T-cell (primary cell): ENCODE measurements at regions not wholly inside any gene's neighbourhood (a gene's known extent, or its start where the extent isn't known, plus 50 kb on each side); places are given as distances from the start of the nearest gene placed in this dataset.
"Not testable (repeated sequence)": the region's sequence is repeated elsewhere in the genome, so short reads cannot be mapped to it uniquely, and the experiment has no call there.

ENCODE experiments used
- ATAC-seq, 4 experiments: fragments of 200-7000 bp in 3 of 4; fragments of 150-1000 bp in 1 of 4; cut with Tn5 transposase; replicated peaks in 1 of 4; 1 replicate in 3 of 4; 2 replicates in 1 of 4; pipeline ENCODE4 v1.10.0; 2021; ENCODE audit warnings: moderate library complexity in 3 of 4, mild to moderate bottlenecking in 2 of 4, moderate number of reproducible peaks in 1 of 4
- CTCF ChIA-PET, 2 donors: fragments of 300-600 bp; sonication (Branson Sonifier 250); formaldehyde crosslinking; loops; one replicate each; lab custom pipeline; 2022; ENCODE audit warnings: antibody characterized with exemption in 2 of 2; lab: Charles Lee
- POLR2A ChIA-PET, 2 donors: fragments of 300-600 bp; sonication (Branson Sonifier 250); formaldehyde crosslinking; loops; one replicate each; lab custom pipeline; 2022; ENCODE audit warnings: antibody characterized with exemption in 2 of 2; lab: Charles Lee
- DNase-seq, 35 experiments: peaks; one replicate each; pipeline versions ENCODE4 v3.0.0 to v3.0.0-alpha.2; 2013 to 2023
- H3K27ac ChIP-seq: one replicate; pipeline ENCODE4 v1.5.1; 2013; ENCODE audit warnings: low read length
- H3K27me3 ChIP-seq, 2 experiments: replicated peaks in 1 of 2; 1 replicate in 1 of 2; 2 replicates in 1 of 2; pipeline versions ENCODE4 v1.6.1 to v1.7.0; 2013; ENCODE audit warnings: low read length in 1 of 2, mixed read lengths in 1 of 2; ENCODE audit not compliant: control insufficient read depth in 2 of 2, insufficient read depth in 2 of 2; ENCODE audit errors: extremely low read depth in 1 of 2
- H3K36me3 ChIP-seq, 2 donors: 1 replicate in 1 of 2; 2 replicates in 1 of 2; pipeline versions ENCODE4 v1.6.1 to v1.7.0; 2013; ENCODE audit warnings: low read length in 1 of 2; ENCODE audit not compliant: control insufficient read depth in 2 of 2, insufficient read depth in 1 of 2; ENCODE audit errors: extremely low read depth in 1 of 2
- H3K4me1 ChIP-seq, 2 experiments: 1 replicate in 1 of 2; 2 replicates in 1 of 2; pipeline versions ENCODE4 v1.6.1 to v1.7.0; 2013; ENCODE audit warnings: low read length in 2 of 2, mixed read lengths in 1 of 2; ENCODE audit not compliant: insufficient read depth in 2 of 2, control insufficient read depth in 1 of 2; ENCODE audit errors: extremely low read depth in 1 of 2
- H3K4me3 ChIP-seq, 2 donors: 1 replicate in 1 of 2; 2 replicates in 1 of 2; pipeline versions ENCODE4 v1.5.1 to v1.7.0; 2013; ENCODE audit warnings: mild to moderate bottlenecking in 2 of 2, low read length in 1 of 2, moderate library complexity in 1 of 2; ENCODE audit not compliant: control insufficient read depth in 1 of 2; ENCODE audit errors: extremely low read depth in 1 of 2
- H3K9me3 ChIP-seq: 2 replicates; pipeline ENCODE4 v1.7.0; 2013
- H3K27ac Mint-ChIP-seq, 2 donors: one replicate each; pipeline ENCODE4 v1.8.0; 2020 to 2021; ENCODE audit warnings: mild to moderate bottlenecking in 2 of 2, mixed read lengths in 2 of 2
- H3K27me3 Mint-ChIP-seq, 2 donors: one replicate each; pipeline ENCODE4 v1.8.0; 2021 to 2022; ENCODE audit warnings: mixed read lengths in 2 of 2
- H3K36me3 Mint-ChIP-seq: one replicate; pipeline ENCODE4 v1.8.0; 2021; ENCODE audit warnings: mixed read lengths
- H3K4me1 Mint-ChIP-seq, 3 donors: one replicate each; pipeline ENCODE4 v1.8.0; 2020 to 2022; ENCODE audit warnings: mixed read lengths in 3 of 3, mild to moderate bottlenecking in 1 of 3
- H3K4me3 Mint-ChIP-seq, 3 donors: one replicate each; pipeline ENCODE4 v1.8.0; 2020 to 2022; ENCODE audit warnings: mild to moderate bottlenecking in 3 of 3, mixed read lengths in 3 of 3, moderate library complexity in 3 of 3
- H3K9me3 Mint-ChIP-seq, 3 donors: one replicate each; pipeline ENCODE4 v1.8.0; 2020 to 2022; ENCODE audit warnings: mixed read lengths in 3 of 3
- WGBS: methylation state at CpG from one replicate; pipeline ENCODE4 v1.1.5; 2013; ENCODE audit warnings: missing lambda C conversion rate; ENCODE audit not compliant: insufficient coverage; 5-methylcytosine and 5-hydroxymethylcytosine counted together

DNA sequence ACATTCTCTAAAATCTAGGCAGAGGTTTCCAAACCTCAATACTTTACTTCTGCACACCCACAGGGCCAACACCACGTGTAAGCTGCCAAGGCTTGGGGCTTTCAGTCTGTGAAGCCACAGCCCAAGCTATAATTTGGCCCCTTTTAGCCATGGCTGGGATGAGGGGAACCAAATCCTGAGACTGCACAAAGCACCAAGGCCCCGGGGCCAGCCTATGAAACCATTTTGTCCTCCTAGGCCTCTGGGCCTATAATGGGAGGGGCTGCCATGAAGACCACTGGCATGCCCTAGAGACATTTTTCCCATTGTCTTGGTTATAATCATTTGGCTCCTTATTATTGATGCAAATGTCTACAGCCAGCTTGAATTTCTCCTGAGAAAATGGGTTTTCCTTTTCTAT lies 513.0 kb upstream of the ADGRB3 start:
- no peaks in the 10 kb centered on the region for H3K27me3 Mint-ChIP-seq
- DNase-seq (no peak), ATAC-seq (no peak)
- Histone ChIP-seq H3K4me1 (no peaks in the 10 kb centered on the region), H3K4me3 (no peak overlapping the region), H3K36me3 (no peaks in the 10 kb centered on the region), H3K9me3 (no peaks in the 10 kb centered on the region), H3K27ac (no peak overlapping the region), H3K27me3 (no peaks in the 10 kb centered on the region)
- WGBS, result no CpG with 5 or more reads among the region's 2 CpGs
- ChIA-PET POLR2A (no interaction called here), CTCF (no interaction called here)
- no peaks in the 10 kb centered on the region for H3K4me1 Mint-ChIP-seq
- H3K36me3 Mint-ChIP-seq, result no peaks in the 10 kb centered on the region
- no peak overlapping the region for H3K4me3 Mint-ChIP-seq
- H3K9me3 Mint-ChIP-seq, result peaks cover 8 to 15% (median 10%) of the 10 kb centered on the region in 3 donors
- H3K27ac Mint-ChIP-seq, result no peak overlapping the region

- DNase-seq, H3K27me3 Mint-ChIP-seq, H3K36me3 Mint-ChIP-seq, H3K4me3 ChIP-seq, H3K27ac ChIP-seq, H3K27ac Mint-ChIP-seq, POLR2A ChIA-PET, H3K36me3 ChIP-seq, H3K4me1 Mint-ChIP-seq, CTCF ChIA-PET, H3K9me3 ChIP-seq, H3K4me3 Mint-ChIP-seq, H3K27me3 ChIP-seq, ATAC-seq, H3K4me1 ChIP-seq: not testable (repeated sequence)
- H3K9me3 Mint-ChIP-seq, result peaks cover 9 to 17% (median 10%) of the 10 kb centered on the region in 3 donors
- 80% methylated on average over 1 of the region's 2 CpGs for WGBS
These were observed 514.1 kb upstream of the ADGRB3 start for GRCh38 chr6:68120954-68121353.

GRCh38 chr6:68114463-68115047 lies 520.5 kb upstream of the ADGRB3 start:
- no peaks in the 10 kb centered on the region for H3K4me1 ChIP-seq
- POLR2A ChIA-PET, result no interaction called here
- H3K27me3 ChIP-seq, result no peaks in the 10 kb centered on the region
- Mint-ChIP-seq H3K27me3 (no peaks in the 10 kb centered on the region), H3K9me3 (peaks cover 3 to 8% (median 3%) of the 10 kb centered on the region in 3 donors), H3K36me3 (no peaks in the 10 kb centered on the region), H3K4me3 (no peak overlapping the region), H3K4me1 (no peaks in the 10 kb centered on the region), H3K27ac (no peak overlapping the region)
- H3K36me3 ChIP-seq, result no peaks in the 10 kb centered on the region
- DNase-seq, result no peak
- ATAC-seq, result no peak
- H3K27ac ChIP-seq, result no peak overlapping the region
- peaks cover 3% of the 10 kb centered on the region for H3K9me3 ChIP-seq
- CTCF ChIA-PET, result no interaction called here
- H3K4me3 ChIP-seq, result no peak overlapping the region
- WGBS, result no CpG with 5 or more reads among the region's 4 CpGs

- peaks cover 3 to 9% (median 8%) of the 10 kb centered on the region in 3 donors for H3K9me3 Mint-ChIP-seq
- DNase-seq (no peak), ATAC-seq (no peak)
- H3K4me3 ChIP-seq, result no peak overlapping the region
- WGBS, result 80% methylated on average over 1 of the region's 2 CpGs
- ChIA-PET POLR2A (no interaction called here), CTCF (no interaction called here)
- no peaks in the 10 kb centered on the region for H3K36me3 ChIP-seq
- no peaks in the 10 kb centered on the region for H3K4me1 ChIP-seq
- no peak overlapping the region for H3K4me3 Mint-ChIP-seq
- no peaks in the 10 kb centered on the region for H3K27me3 ChIP-seq
- H3K36me3 Mint-ChIP-seq, result no peaks in the 10 kb centered on the region
- no peak overlapping the region for H3K27ac Mint-ChIP-seq
- no peak overlapping the region for H3K27ac ChIP-seq
- no peaks in the 10 kb centered on the region for H3K9me3 ChIP-seq
- H3K4me1 Mint-ChIP-seq, result no peaks in the 10 kb centered on the region
- H3K27me3 Mint-ChIP-seq, result no peaks in the 10 kb centered on the region
These were observed 526.7 kb upstream of the ADGRB3 start for GRCh38 chr6:68108233-68108835.

GRCh38 chr6:68094070-68094469 lies 541.0 kb upstream of the ADGRB3 start:
- H3K4me3 ChIP-seq, result no peak overlapping the region
- POLR2A ChIA-PET, result no interaction called here
- no peaks in the 10 kb centered on the region for H3K36me3 ChIP-seq
- CTCF ChIA-PET, result no interaction called here
- H3K27ac Mint-ChIP-seq, result no peak overlapping the region
- no peaks in the 10 kb centered on the region for H3K27me3 Mint-ChIP-seq
- H3K36me3 Mint-ChIP-seq, result no peaks in the 10 kb centered on the region
- H3K4me3 Mint-ChIP-seq, result no peak overlapping the region
- H3K4me1 Mint-ChIP-seq, result no peaks in the 10 kb centered on the region
- H3K27ac ChIP-seq, result no peak overlapping the region
- no peak for ATAC-seq
- H3K27me3 ChIP-seq, result no peaks in the 10 kb centered on the region
- no peak for DNase-seq
- no peaks in the 10 kb centered on the region for H3K4me1 ChIP-seq
- H3K9me3 Mint-ChIP-seq, result peaks cover 4 to 14% (median 5%) of the 10 kb centered on the region in 3 donors
- H3K9me3 ChIP-seq, result no peaks in the 10 kb centered on the region

DNA sequence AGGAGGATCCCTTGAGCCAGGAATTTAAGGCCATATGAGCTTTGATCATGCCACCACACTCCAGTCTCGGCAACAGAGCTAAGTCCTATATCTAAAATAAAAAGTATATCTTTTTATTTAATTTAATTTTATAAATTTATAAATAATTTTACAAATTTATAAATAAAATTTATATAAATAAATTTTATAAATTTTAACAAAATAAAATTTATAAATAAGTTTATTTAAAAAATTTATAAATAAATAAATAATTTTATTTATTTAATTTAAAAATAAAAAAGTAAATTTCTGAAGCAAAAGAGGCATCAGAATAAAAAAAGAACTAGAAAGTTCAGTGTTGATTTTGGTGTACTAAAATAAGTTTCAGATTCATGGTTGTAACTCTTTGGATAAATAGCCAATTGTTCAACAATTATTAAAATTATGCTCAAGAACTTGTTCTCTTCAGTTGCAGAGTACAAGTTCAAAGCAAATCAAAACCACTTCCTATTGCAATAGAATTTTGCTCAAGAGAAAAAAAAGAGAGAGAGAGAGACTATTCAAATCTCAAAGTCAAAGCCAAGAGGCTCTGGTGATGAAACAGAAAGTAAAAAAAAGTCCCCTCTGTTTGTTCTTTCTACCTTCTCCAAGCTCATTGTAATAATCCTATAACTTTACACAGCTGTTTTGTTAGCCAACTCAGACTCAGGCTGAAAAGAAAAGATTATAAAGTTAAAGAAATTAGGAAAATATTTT lies 547.5 kb upstream of the ADGRB3 start:
- Mint-ChIP-seq H3K36me3 (no peaks in the 10 kb centered on the region), H3K27me3 (no peaks in the 10 kb centered on the region), H3K9me3 (peaks cover 5 to 11% (median 7%) of the 10 kb centered on the region in 3 donors), H3K27ac (peak overlapping the region in 1 of 2 donors; percentile 67), H3K4me1 (peaks cover 0 to 1% (median 0%) of the 10 kb centered on the region in 3 donors), H3K4me3 (no peak overlapping the region)
- H3K27ac ChIP-seq, result no peak overlapping the region
- peaks cover 2% of the 10 kb centered on the region for H3K9me3 ChIP-seq
- peak in 1 of 35 experiments; percentile 6 for DNase-seq
- no CpG with 5 or more reads among the region's 1 CpG for WGBS
- peak in 1 of 4 experiments; percentile 22 for ATAC-seq
- H3K4me3 ChIP-seq, result no peak overlapping the region
- CTCF ChIA-PET, result no interaction called here
- H3K36me3 ChIP-seq, result no peaks in the 10 kb centered on the region
- H3K27me3 ChIP-seq, result no peaks in the 10 kb centered on the region
- POLR2A ChIA-PET, result no interaction called here
- no peaks in the 10 kb centered on the region for H3K4me1 ChIP-seq
